Central memory CD8-positive, alpha-beta T cell (primary cell): ENCODE measurements at regions not wholly inside any gene's neighbourhood (a gene's known extent, or its start where the extent isn't known, plus 50 kb on each side); places are given as distances from the start of the nearest gene placed in this dataset.

Experiments
- ATAC-seq: fragments of 150-1000 bp; cut with Tn5 transposase; replicated peaks from 2 replicates; pipeline ENCODE4 v1.10.0; 2022; ENCODE audit warnings: mild to moderate bottlenecking, moderate FRiP score, moderate number of reproducible peaks; ENCODE audit not compliant: poor library complexity, severe bottlenecking; ENCODE audit errors: extremely low read depth
- DNase-seq, 2 donors: peaks; one replicate each; pipeline ENCODE4 v3.0.0; 2021; ENCODE audit warnings: low spot score in 2 of 2
- H3K27ac Mint-ChIP-seq: one replicate; pipeline ENCODE4 v1.8.0; 2022; ENCODE audit warnings: low read depth, mild to moderate bottlenecking, moderate library complexity, mixed read lengths
- H3K27me3 Mint-ChIP-seq: one replicate; pipeline ENCODE4 v1.8.0; 2022; ENCODE audit warnings: mixed read lengths
- H3K36me3 Mint-ChIP-seq: one replicate; pipeline ENCODE4 v1.8.0; 2022; ENCODE audit warnings: mild to moderate bottlenecking, moderate library complexity, mixed read lengths; ENCODE audit not compliant: insufficient read depth
- H3K4me1 Mint-ChIP-seq: one replicate; pipeline ENCODE4 v1.8.0; 2022; ENCODE audit warnings: mixed read lengths
- H3K4me3 Mint-ChIP-seq: one replicate; pipeline ENCODE4 v1.8.0; 2022; ENCODE audit warnings: mild to moderate bottlenecking, moderate library complexity, mixed read lengths
- H3K9me3 Mint-ChIP-seq: one replicate; pipeline ENCODE4 v1.8.0; 2022; ENCODE audit warnings: mixed read lengths

DNA sequence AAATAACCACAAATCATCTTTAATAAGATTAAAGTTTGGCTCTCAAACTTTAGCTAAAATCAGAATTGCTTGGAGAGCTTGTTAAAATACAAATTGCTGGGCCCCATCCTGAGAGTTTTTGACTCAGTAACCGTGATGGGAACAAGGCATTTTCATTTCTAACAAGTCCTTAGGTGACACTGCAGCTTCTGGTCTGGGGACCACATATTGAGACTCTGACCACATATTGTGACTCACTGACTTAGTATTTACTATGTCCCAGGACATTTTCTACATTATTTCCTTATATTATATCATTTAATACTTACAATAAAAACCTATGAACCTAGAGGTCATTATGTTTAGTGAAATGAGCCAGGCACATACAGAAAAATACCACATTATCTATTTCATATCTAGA is 164.5 kb downstream of the ZMAT3 start:
- no peak overlapping the region for H3K27ac Mint-ChIP-seq
- H3K9me3 Mint-ChIP-seq, result peaks cover under 1% of the 10 kb centered on the region
- no peaks in the 10 kb centered on the region for H3K27me3 Mint-ChIP-seq
- no peak overlapping the region for H3K4me3 Mint-ChIP-seq
- no peak for DNase-seq
- H3K4me1 Mint-ChIP-seq, result no peaks in the 10 kb centered on the region
- peaks cover 1% of the 10 kb centered on the region for H3K36me3 Mint-ChIP-seq
- ATAC-seq, result no peak

DNA sequence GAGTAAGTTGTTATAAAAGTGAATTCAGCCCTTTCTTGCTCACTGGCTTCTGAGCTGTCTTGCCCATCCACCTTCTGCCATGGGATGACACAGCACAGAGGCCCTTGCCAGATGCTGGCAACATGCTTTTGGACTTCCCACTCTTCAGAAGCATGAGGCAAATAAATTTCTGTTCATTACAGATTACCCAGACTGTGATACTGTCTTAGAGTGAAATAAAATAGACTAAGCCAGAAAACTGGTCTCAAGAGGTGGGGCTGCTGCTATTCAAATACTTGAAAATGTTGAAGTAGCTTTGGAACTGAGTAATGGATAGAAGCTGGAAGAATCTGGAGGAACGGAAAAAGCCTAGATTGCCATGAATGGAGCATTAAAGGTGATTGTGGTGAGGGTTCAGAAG is 170.4 kb downstream of the ZMAT3 start:
- H3K9me3 Mint-ChIP-seq, result no peaks in the 10 kb centered on the region
- ATAC-seq (no peak), DNase-seq (no peak)
- no peaks in the 10 kb centered on the region for H3K4me1 Mint-ChIP-seq
- H3K27ac Mint-ChIP-seq, result no peak overlapping the region
- no peak overlapping the region for H3K4me3 Mint-ChIP-seq
- no peaks in the 10 kb centered on the region for H3K36me3 Mint-ChIP-seq
- no peaks in the 10 kb centered on the region for H3K27me3 Mint-ChIP-seq

DNA sequence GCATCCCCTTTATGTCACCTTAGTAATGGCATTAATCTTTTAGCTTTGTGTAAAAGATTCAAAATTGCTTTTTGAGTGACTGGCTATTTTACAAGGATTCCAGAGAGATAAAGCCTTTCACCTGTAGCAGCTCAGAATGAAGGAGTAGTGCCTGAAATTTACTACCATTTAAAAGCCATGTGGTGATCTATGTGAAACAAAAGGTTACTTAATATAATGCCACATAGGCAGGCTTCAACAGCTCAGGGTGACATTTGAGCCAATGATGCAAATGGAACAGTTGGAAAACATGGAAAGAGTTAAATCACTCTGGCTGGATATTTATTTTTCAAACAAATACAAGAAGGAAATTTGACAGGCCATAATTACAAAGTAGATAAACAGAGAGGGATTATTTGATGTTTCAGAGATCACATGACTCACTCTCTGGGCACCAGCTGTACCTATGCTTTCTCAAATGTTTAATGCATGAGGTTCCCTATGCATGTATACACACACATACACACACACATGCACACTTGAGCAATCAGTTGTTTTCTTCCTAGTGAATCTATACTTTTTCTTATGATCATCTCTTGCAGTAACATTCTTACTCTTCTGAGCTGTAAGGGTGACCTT is 171.5 kb downstream of the ZMAT3 start:
- ATAC-seq, result no peak
- Mint-ChIP-seq H3K4me1 (no peaks in the 10 kb centered on the region), H3K4me3 (no peak overlapping the region), H3K9me3 (no peaks in the 10 kb centered on the region), H3K27me3 (no peaks in the 10 kb centered on the region), H3K27ac (no peak overlapping the region), H3K36me3 (no peaks in the 10 kb centered on the region)
- DNase-seq, result no peak

DNA sequence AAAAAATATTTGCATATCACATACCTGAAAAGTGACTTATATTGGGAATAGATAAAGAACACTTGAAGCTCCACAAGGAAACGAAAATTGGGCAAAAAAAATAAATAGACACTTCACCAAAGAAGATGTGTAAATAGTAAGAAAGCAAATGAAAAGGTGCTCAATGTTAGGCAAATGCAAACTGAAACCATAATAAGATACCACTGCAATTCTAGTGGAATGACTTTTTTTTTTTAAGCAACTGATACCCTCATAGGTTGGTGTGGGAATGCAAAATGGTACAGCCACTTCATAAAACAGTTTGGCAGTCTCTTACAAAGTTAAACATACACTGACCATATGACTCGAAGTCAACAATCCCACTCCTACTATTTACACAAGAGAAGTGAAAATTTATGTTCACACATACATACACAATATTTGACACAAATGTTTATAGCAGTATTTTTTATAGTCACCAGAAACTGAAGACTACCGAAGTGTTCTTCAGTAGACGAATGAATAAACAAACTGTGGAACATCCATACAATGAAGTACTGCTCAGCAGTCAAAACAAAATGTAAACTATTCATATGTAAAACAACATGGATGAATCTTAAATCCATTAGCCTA is 176.3 kb downstream of the ZMAT3 start:
- DNase-seq, result no peak
- H3K36me3 Mint-ChIP-seq, result no peaks in the 10 kb centered on the region
- H3K9me3 Mint-ChIP-seq, result peaks cover 8% of the 10 kb centered on the region
- H3K27ac Mint-ChIP-seq, result no peak overlapping the region
- H3K27me3 Mint-ChIP-seq, result no peaks in the 10 kb centered on the region
- no peak for ATAC-seq
- H3K4me3 Mint-ChIP-seq, result no peak overlapping the region
- H3K4me1 Mint-ChIP-seq, result no peaks in the 10 kb centered on the region
